ENCODE measurements at regions not wholly inside any gene's neighbourhood (a gene's known extent, or its start where the extent isn't known, plus 50 kb on each side); places are given as distances from the start of the nearest gene placed in this dataset.

DNA sequence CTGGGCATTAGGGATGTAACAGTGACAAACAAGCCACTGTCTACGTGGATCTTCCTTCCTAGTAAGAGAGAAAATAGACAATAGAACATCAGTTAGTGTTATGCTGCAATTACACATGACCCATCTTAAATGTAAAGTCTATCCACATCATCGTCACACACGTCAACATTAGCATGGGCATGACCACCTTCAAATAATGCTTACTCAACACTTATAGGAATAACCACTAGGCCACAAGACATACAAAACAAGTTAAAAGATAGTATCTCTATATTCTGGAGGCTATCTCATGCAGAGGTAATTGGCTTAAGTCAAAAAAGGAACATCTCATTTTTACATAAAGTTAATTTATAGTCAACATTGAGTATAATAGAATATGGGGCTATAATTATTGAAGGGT, 156.5 kb downstream of the MOXD1 start:
- Mint-ChIP-seq H3K27me3 (peaks cover 17 to 21% of the 10 kb centered on the region in 2 donors), H3K36me3 (no peaks in the 10 kb centered on the region), H3K4me1 (no peaks in the 10 kb centered on the region), H3K27ac (no peak overlapping the region), H3K9me3 (no peaks in the 10 kb centered on the region), H3K4me3 (no peak overlapping the region)
- CTCF ChIA-PET: no interaction called here
- no peaks in the 10 kb centered on the region for H3K9me3 ChIP-seq
- DNase-seq: no peak
- no peaks in the 10 kb centered on the region for H3K27me3 ChIP-seq (replicated peaks in 1 of 2; ENCODE audit: control insufficient read depth in 2 of 2, extremely low read depth in 1 of 2, insufficient read depth in 2 of 2, low read length in 1 of 2)
- no peak overlapping the region for H3K4me3 ChIP-seq (ENCODE audit: control insufficient read depth in 1 of 2, extremely low read depth in 1 of 2, low read length in 1 of 2)
- no CpG with 5 or more reads among the region's 3 CpGs for WGBS (ENCODE audit: insufficient coverage)
- H3K27ac ChIP-seq (ENCODE audit: low read length): no peak overlapping the region
- no peaks in the 10 kb centered on the region for H3K4me1 ChIP-seq (ENCODE audit: control insufficient read depth in 1 of 2, extremely low read depth in 1 of 2, insufficient read depth in 2 of 2, low read length in 2 of 2)
- ATAC-seq (replicated peaks in 1 of 4): no peak
- no peaks in the 10 kb centered on the region for H3K36me3 ChIP-seq (ENCODE audit: control insufficient read depth in 2 of 2, extremely low read depth in 1 of 2, insufficient read depth in 1 of 2, low read length in 1 of 2)
- POLR2A ChIA-PET: no interaction called here

DNA sequence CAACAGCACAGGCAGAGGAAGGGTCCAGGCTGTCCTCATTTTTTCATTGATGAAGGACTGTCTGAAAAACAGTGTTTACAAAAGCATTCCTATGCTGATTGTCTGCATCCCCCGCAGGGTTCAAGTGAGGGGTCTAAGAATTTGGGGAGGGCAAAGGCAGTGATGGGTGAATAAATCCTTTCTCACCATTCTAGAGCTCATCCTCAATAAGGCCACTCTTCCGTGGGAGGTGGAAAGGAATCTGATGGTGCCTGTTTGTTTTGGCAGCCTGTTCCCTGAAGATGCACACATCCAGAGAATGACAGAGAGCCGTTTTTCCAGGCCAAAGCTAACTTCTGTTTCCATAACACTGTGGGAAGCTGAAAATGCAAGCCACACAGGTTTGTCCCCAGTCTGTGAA, 164.5 kb downstream of the MOXD1 start:
- no peak overlapping the region for H3K27ac Mint-ChIP-seq
- POLR2A ChIA-PET: no interaction called here
- Histone ChIP-seq H3K27ac (ENCODE audit: low read length) (no peak overlapping the region), H3K27me3 (replicated peaks in 1 of 2; ENCODE audit: control insufficient read depth in 2 of 2, extremely low read depth in 1 of 2, insufficient read depth in 2 of 2, low read length in 1 of 2) (no peaks in the 10 kb centered on the region), H3K4me3 (ENCODE audit: control insufficient read depth in 1 of 2, extremely low read depth in 1 of 2, low read length in 1 of 2) (no peak overlapping the region), H3K36me3 (ENCODE audit: control insufficient read depth in 2 of 2, extremely low read depth in 1 of 2, insufficient read depth in 1 of 2, low read length in 1 of 2) (no peaks in the 10 kb centered on the region), H3K9me3 (no peaks in the 10 kb centered on the region), H3K4me1 (ENCODE audit: control insufficient read depth in 1 of 2, extremely low read depth in 1 of 2, insufficient read depth in 2 of 2, low read length in 2 of 2) (no peaks in the 10 kb centered on the region)
- ATAC-seq (replicated peaks in 1 of 4): no peak
- H3K27me3 Mint-ChIP-seq: peaks cover 9 to 14% of the 10 kb centered on the region in 2 donors
- H3K36me3 Mint-ChIP-seq: no peaks in the 10 kb centered on the region
- no peak overlapping the region for H3K4me3 Mint-ChIP-seq
- H3K4me1 Mint-ChIP-seq: no peaks in the 10 kb centered on the region
- no peaks in the 10 kb centered on the region for H3K9me3 Mint-ChIP-seq
- no peak for DNase-seq
- CTCF ChIA-PET: no interaction called here
- WGBS (ENCODE audit: insufficient coverage): 29% methylated on average over 1 of the region's 3 CpGs

DNA sequence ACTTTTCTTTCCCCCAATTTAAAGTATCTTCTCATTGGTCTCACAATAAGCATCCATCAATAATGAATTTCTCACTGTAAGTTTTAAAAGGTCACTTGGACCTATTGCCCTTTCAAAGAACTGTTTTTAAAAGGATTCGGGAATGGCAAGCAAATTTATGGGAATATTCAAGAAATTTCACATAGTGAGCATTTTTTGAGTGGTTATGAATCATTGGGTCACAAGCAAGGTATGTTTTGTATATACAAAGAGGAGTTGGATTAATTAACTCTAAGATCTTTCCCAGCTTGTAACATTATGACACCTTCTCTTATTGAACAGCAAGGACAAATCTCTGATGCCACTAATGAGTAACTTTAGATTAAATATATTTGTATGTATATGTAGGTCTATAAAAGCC, 165.0 kb downstream of the MOXD1 start:
- Mint-ChIP-seq H3K27me3 (peaks cover 9 to 14% of the 10 kb centered on the region in 2 donors), H3K4me3 (no peak overlapping the region), H3K36me3 (no peaks in the 10 kb centered on the region), H3K9me3 (no peaks in the 10 kb centered on the region), H3K4me1 (no peaks in the 10 kb centered on the region), H3K27ac (no peak overlapping the region)
- H3K9me3 ChIP-seq: no peaks in the 10 kb centered on the region
- H3K27ac ChIP-seq (ENCODE audit: low read length): no peak overlapping the region
- ATAC-seq (replicated peaks in 1 of 4): no peak
- no CpG with 5 or more reads among the region's 1 CpG for WGBS (ENCODE audit: insufficient coverage)
- no peaks in the 10 kb centered on the region for H3K4me1 ChIP-seq (ENCODE audit: control insufficient read depth in 1 of 2, extremely low read depth in 1 of 2, insufficient read depth in 2 of 2, low read length in 2 of 2)
- H3K4me3 ChIP-seq (ENCODE audit: control insufficient read depth in 1 of 2, extremely low read depth in 1 of 2, low read length in 1 of 2): no peak overlapping the region
- DNase-seq: no peak
- no peaks in the 10 kb centered on the region for H3K36me3 ChIP-seq (ENCODE audit: control insufficient read depth in 2 of 2, extremely low read depth in 1 of 2, insufficient read depth in 1 of 2, low read length in 1 of 2)
- POLR2A ChIA-PET: no interaction called here
- no peaks in the 10 kb centered on the region for H3K27me3 ChIP-seq (replicated peaks in 1 of 2; ENCODE audit: control insufficient read depth in 2 of 2, extremely low read depth in 1 of 2, insufficient read depth in 2 of 2, low read length in 1 of 2)
- CTCF ChIA-PET: no interaction called here

DNA sequence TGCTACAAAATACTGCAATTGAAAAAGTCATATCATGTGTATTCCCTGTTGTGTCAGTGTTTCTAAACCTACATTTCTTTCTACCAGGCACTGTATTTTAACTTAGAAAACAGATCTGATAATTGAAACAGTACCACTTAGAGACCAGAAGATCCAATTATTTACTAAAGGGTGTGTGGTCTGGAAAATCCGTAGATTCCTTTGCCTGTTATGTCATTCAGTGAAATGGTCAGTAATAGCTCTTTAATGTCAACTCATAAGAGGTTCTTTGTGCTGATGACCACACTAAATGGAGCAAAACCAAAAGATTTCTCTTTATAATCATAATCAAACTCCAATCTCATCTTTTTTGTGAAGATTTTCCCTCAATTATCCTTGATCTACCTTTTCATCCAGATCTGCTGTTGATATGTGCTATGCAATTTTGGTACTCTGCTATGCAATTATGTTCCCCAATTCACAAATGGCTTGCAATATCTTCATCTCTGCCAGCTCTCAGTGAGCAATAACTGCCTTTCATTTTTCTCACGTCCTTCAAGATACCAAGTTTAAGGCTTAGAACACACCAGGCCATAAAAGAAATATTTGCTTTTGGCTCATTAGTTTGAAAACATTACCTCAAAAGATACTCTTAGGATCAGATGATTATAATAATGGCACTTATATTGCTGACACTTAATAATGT, 165.5 kb downstream of the MOXD1 start:
- H3K27me3 Mint-ChIP-seq: peaks cover 9 to 14% of the 10 kb centered on the region in 2 donors
- no peak for DNase-seq
- no peak overlapping the region for H3K27ac Mint-ChIP-seq
- H3K36me3 ChIP-seq (ENCODE audit: control insufficient read depth in 2 of 2, extremely low read depth in 1 of 2, insufficient read depth in 1 of 2, low read length in 1 of 2): no peaks in the 10 kb centered on the region
- POLR2A ChIA-PET: no interaction called here
- WGBS (ENCODE audit: insufficient coverage): no CpG with 5 or more reads among the region's 2 CpGs
- no peak overlapping the region for H3K4me3 Mint-ChIP-seq
- H3K4me1 Mint-ChIP-seq: no peaks in the 10 kb centered on the region
- no peak overlapping the region for H3K27ac ChIP-seq (ENCODE audit: low read length)
- no peaks in the 10 kb centered on the region for H3K9me3 Mint-ChIP-seq
- no peak overlapping the region for H3K4me3 ChIP-seq (ENCODE audit: control insufficient read depth in 1 of 2, extremely low read depth in 1 of 2, low read length in 1 of 2)
- no peak for ATAC-seq (replicated peaks in 1 of 4)
- H3K27me3 ChIP-seq (replicated peaks in 1 of 2; ENCODE audit: control insufficient read depth in 2 of 2, extremely low read depth in 1 of 2, insufficient read depth in 2 of 2, low read length in 1 of 2): no peaks in the 10 kb centered on the region
- H3K9me3 ChIP-seq: no peaks in the 10 kb centered on the region
- no peaks in the 10 kb centered on the region for H3K4me1 ChIP-seq (ENCODE audit: control insufficient read depth in 1 of 2, extremely low read depth in 1 of 2, insufficient read depth in 2 of 2, low read length in 2 of 2)
- no peaks in the 10 kb centered on the region for H3K36me3 Mint-ChIP-seq
- CTCF ChIA-PET: no interaction called here

DNA sequence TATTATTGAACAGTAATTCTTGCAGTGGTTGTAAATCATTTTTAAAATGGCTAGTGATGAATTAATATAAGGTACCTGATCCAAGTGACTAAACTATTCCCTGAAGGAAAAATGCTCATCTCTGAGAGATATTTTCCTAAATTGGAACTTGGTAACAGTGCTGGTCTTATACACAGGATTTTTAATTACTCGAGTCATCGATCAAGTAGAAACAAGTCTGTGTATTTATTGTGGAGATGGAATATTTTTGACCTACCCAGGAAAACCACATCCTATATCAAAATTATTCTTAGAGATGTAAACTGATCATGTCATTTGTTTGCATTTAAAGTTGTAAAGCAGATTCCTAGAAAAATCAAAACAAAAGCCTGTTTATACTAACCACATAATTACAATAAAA, 166.9 kb downstream of the MOXD1 start:
- Histone ChIP-seq H3K4me1 (ENCODE audit: control insufficient read depth in 1 of 2, extremely low read depth in 1 of 2, insufficient read depth in 2 of 2, low read length in 2 of 2) (no peaks in the 10 kb centered on the region), H3K36me3 (ENCODE audit: control insufficient read depth in 2 of 2, extremely low read depth in 1 of 2, insufficient read depth in 1 of 2, low read length in 1 of 2) (no peaks in the 10 kb centered on the region), H3K27me3 (replicated peaks in 1 of 2; ENCODE audit: control insufficient read depth in 2 of 2, extremely low read depth in 1 of 2, insufficient read depth in 2 of 2, low read length in 1 of 2) (no peaks in the 10 kb centered on the region), H3K27ac (ENCODE audit: low read length) (no peak overlapping the region), H3K4me3 (ENCODE audit: control insufficient read depth in 1 of 2, extremely low read depth in 1 of 2, low read length in 1 of 2) (no peak overlapping the region), H3K9me3 (no peaks in the 10 kb centered on the region)
- Mint-ChIP-seq H3K36me3 (no peaks in the 10 kb centered on the region), H3K9me3 (no peaks in the 10 kb centered on the region), H3K27ac (no peak overlapping the region), H3K4me3 (no peak overlapping the region), H3K27me3 (peaks cover 9 to 14% of the 10 kb centered on the region in 2 donors), H3K4me1 (no peaks in the 10 kb centered on the region)
- CTCF ChIA-PET: no interaction called here
- no CpG with 5 or more reads among the region's 2 CpGs for WGBS (ENCODE audit: insufficient coverage)
- ATAC-seq (replicated peaks in 1 of 4) (no peak), DNase-seq (no peak)
- POLR2A ChIA-PET: no interaction called here

DNA sequence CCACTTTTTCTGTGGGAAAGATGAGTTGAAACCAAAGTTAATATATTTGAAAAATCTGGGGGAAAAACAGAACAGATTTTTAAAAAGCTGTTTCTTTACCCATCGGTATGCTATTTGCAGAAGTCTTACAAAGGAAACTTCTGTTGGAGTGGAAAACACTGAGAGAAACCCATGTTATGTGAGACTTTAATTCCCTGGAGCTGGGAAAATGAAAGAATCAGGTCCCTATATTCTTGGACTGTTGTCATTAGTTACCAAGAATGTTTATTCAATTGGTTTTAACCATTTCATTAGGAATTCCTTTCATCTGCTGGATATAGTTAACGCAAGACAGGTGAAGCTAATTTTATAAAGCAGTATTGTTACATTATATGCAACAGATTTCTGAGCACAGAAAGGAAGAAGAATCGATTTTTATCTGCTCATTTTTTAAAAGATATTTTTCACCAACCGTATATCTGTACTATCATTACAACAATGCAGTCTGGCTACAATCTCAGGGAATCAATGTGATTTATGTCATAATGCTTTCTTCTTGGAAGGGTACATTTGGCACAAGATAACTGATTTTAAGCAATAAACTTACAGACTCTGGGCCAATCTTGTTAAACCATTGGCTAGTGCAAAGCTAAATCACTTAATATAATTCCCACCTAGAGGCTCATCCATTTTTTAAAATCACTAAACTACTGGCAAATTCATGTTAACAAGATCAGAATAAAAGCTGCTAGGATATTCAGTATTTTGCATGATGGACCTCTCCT, 170.0 kb downstream of the MOXD1 start:
- no CpG with 5 or more reads among the region's 4 CpGs for WGBS (ENCODE audit: insufficient coverage)
- Histone ChIP-seq H3K4me3 (ENCODE audit: control insufficient read depth in 1 of 2, extremely low read depth in 1 of 2, low read length in 1 of 2) (no peak overlapping the region), H3K4me1 (ENCODE audit: control insufficient read depth in 1 of 2, extremely low read depth in 1 of 2, insufficient read depth in 2 of 2, low read length in 2 of 2) (no peaks in the 10 kb centered on the region), H3K27me3 (replicated peaks in 1 of 2; ENCODE audit: control insufficient read depth in 2 of 2, extremely low read depth in 1 of 2, insufficient read depth in 2 of 2, low read length in 1 of 2) (no peaks in the 10 kb centered on the region), H3K9me3 (no peaks in the 10 kb centered on the region), H3K36me3 (ENCODE audit: control insufficient read depth in 2 of 2, extremely low read depth in 1 of 2, insufficient read depth in 1 of 2, low read length in 1 of 2) (no peaks in the 10 kb centered on the region), H3K27ac (ENCODE audit: low read length) (no peak overlapping the region)
- ChIA-PET POLR2A (no interaction called here), CTCF (no interaction called here)
- Mint-ChIP-seq H3K4me1 (no peaks in the 10 kb centered on the region), H3K36me3 (no peaks in the 10 kb centered on the region), H3K4me3 (no peak overlapping the region), H3K27me3 (peaks cover 6 to 14% of the 10 kb centered on the region in 2 donors), H3K27ac (no peak overlapping the region), H3K9me3 (peaks cover 0 to 4% (median 0%) of the 10 kb centered on the region in 3 donors)
- ATAC-seq (replicated peaks in 1 of 4) (no peak), DNase-seq (no peak)

Data from T-cell (primary cell).